Fibroblast of the conjunctiva (primary cell): ENCODE measurements at regions not wholly inside any gene's neighbourhood (a gene's known extent, or its start where the extent isn't known, plus 50 kb on each side); places are given as distances from the start of the nearest gene placed in this dataset.

Experiments
- DNase-seq: peaks from one replicate; pipeline ENCODE4 v3.0.0-alpha.2; 2010; ENCODE audit warnings: low read depth

GRCh38 chr3:64995857-64996551, 308.2 kb upstream of the ADAMTS9 start:
- DNase-seq, result no peak

GRCh38 chr3:64993781-64994180, 306.0 kb upstream of the ADAMTS9 start:
- no peak for DNase-seq

- DNase-seq, result no peak
Observed at GRCh38 chr3:64992530-64993285, 304.9 kb upstream of the ADAMTS9 start.

- no peak for DNase-seq
Observed at GRCh38 chr3:64988188-64988587, 300.4 kb upstream of the ADAMTS9 start.

GRCh38 chr3:64987726-64988125, 299.9 kb upstream of the ADAMTS9 start:
- DNase-seq, result no peak

GRCh38 chr3:64985072-64985471, 297.3 kb upstream of the ADAMTS9 start:
- DNase-seq, result no peak

- DNase-seq, result no peak
Observed at GRCh38 chr3:64983583-64984359, 296.0 kb upstream of the ADAMTS9 start.

GRCh38 chr3:64977308-64978100, 289.7 kb upstream of the ADAMTS9 start:
- DNase-seq, result no peak

- no peak for DNase-seq
Observed at GRCh38 chr3:64976456-64976855, 288.7 kb upstream of the ADAMTS9 start.

GRCh38 chr3:64975147-64975546, 287.3 kb upstream of the ADAMTS9 start:
- DNase-seq, result no peak

- DNase-seq, result no peak
Observed at GRCh38 chr3:64974401-64974800, 286.6 kb upstream of the ADAMTS9 start.

- no peak for DNase-seq
Observed at GRCh38 chr3:64972793-64973192, 285.0 kb upstream of the ADAMTS9 start.

GRCh38 chr3:64971602-64972001, 283.8 kb upstream of the ADAMTS9 start:
- no peak for DNase-seq

GRCh38 chr3:64970634-64971033, 282.8 kb upstream of the ADAMTS9 start:
- no peak for DNase-seq

- DNase-seq, result no peak
Observed at GRCh38 chr3:64961301-64961700, 273.5 kb upstream of the ADAMTS9 start.

GRCh38 chr3:64958199-64958843, 270.5 kb upstream of the ADAMTS9 start:
- no peak for DNase-seq

- DNase-seq, result no peak
Observed at GRCh38 chr3:64957408-64958198, 269.8 kb upstream of the ADAMTS9 start.

- DNase-seq, result no peak
Observed at GRCh38 chr3:64956711-64957325, 269.0 kb upstream of the ADAMTS9 start.

- no peak for DNase-seq
Observed at GRCh38 chr3:64954995-64955636, 267.3 kb upstream of the ADAMTS9 start.
